Lower leg skin (tissue), 3 donors: ENCODE measurements at regions not wholly inside any gene's neighbourhood (a gene's known extent, or its start where the extent isn't known, plus 50 kb on each side); places are given as distances from the start of the nearest gene placed in this dataset.

Experiments used
- POLR2A ChIP-seq, 2 donors: fragments of 450-650 bp; IDR thresholded peaks; one replicate each; pipeline ENCODE4 v1.6.1; 2016 to 2017; ENCODE audit warnings: antibody characterized with exemption in 2 of 2, mild to moderate bottlenecking in 1 of 2, moderate library complexity in 1 of 2
- TF ChIP-seq, protein P1 (sequence below), 3 donors: fragments of 450-650 bp; IDR thresholded peaks; one replicate each; pipeline ENCODE4 v1.5.1; 2016; ENCODE audit warnings: antibody characterized with exemption in 3 of 3, mild to moderate bottlenecking in 3 of 3, moderate library complexity in 2 of 3

DNA sequence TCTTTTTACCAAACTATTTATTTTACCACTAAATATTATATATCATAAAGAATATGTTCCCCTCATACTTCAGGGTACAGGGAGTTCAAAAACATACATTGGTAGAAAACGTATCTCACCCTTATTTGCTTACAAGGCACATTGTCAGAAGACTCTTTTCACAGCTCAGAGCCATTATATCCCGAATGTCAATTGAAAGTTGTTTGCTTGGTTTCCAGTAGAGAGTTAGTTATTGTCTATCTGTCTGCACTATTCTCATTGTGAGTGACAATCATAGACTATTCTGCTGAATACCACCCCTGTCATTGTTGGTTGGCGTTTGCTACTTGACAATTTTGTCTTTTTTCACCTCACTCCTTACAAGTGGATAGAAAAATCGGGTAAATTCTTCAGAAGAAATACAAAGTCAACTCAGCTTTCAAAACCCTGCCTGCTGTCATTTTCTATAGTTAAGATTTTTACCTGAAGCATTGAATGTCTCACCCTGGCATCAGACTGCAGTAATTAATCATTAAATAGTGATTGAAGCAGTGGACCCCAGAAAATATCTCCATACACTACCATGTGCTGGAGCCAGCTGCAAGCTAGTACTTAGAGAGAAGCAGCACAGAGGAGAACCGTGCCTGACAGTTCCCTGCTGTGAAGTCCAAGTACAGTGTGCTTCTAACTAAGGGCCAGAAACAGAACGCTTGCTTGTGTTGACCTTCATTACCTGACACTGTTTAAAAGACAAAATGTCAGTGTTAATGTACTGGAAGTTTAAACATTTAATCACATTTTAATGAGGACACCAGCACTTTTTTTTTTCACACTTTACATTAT, 510.6 kb downstream of the RERGL start:
- TF ChIP-seq, protein P1, sequence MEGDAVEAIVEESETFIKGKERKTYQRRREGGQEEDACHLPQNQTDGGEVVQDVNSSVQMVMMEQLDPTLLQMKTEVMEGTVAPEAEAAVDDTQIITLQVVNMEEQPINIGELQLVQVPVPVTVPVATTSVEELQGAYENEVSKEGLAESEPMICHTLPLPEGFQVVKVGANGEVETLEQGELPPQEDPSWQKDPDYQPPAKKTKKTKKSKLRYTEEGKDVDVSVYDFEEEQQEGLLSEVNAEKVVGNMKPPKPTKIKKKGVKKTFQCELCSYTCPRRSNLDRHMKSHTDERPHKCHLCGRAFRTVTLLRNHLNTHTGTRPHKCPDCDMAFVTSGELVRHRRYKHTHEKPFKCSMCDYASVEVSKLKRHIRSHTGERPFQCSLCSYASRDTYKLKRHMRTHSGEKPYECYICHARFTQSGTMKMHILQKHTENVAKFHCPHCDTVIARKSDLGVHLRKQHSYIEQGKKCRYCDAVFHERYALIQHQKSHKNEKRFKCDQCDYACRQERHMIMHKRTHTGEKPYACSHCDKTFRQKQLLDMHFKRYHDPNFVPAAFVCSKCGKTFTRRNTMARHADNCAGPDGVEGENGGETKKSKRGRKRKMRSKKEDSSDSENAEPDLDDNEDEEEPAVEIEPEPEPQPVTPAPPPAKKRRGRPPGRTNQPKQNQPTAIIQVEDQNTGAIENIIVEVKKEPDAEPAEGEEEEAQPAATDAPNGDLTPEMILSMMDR (IDR thresholded peaks at IDR 0.05), result no peak
- no peak for TF ChIP-seq POLR2A (IDR thresholded peaks at IDR 0.05)
